H9 (cell line): ENCODE measurements at regions not wholly inside any gene's neighbourhood (a gene's known extent, or its start where the extent isn't known, plus 50 kb on each side); places are given as distances from the start of the nearest gene placed in this dataset.
A peak's percentile ranks its signal among the peaks of the same experiment; 100 is the strongest.

Source experiments
- DNase-seq: peaks from one replicate; pipeline ENCODE4 v3.0.0-alpha.2; 2017
- H2AFZ ChIP-seq: one replicate; pipeline ENCODE4 v1.6.1; 2013; ENCODE audit warnings: mild to moderate bottlenecking, low read length, control low read depth, moderate library complexity
- H2AK5ac ChIP-seq: 2 replicates; pipeline ENCODE4 v1.6.1; 2013; ENCODE audit warnings: low read length, control low read depth, mixed read lengths; ENCODE audit not compliant: insufficient read length
- H2BK120ac ChIP-seq: one replicate; pipeline ENCODE4 v1.6.1; 2013; ENCODE audit warnings: low read depth, mild to moderate bottlenecking, low read length, control low read depth, inconsistent platforms; ENCODE audit not compliant: poor library complexity, severe bottlenecking
- H2BK12ac ChIP-seq: 2 replicates; pipeline ENCODE4 v1.6.1; 2013; ENCODE audit warnings: low read length, control low read depth, mixed read lengths, low read depth; ENCODE audit not compliant: insufficient read length
- H2BK15ac ChIP-seq: 2 replicates; pipeline ENCODE4 v1.6.1; 2013; ENCODE audit warnings: low read depth, low read length, control low read depth
- H2BK20ac ChIP-seq: one replicate; pipeline ENCODE4 v1.6.1; 2013; ENCODE audit warnings: low read depth, mild to moderate bottlenecking, low read length, control low read depth, inconsistent platforms; ENCODE audit not compliant: poor library complexity, severe bottlenecking
- H2BK5ac ChIP-seq: 2 replicates; pipeline ENCODE4 v1.6.1; 2013; ENCODE audit warnings: low read length, control low read depth, mixed read lengths; ENCODE audit not compliant: insufficient read length
- H3K14ac ChIP-seq: 2 replicates; pipeline ENCODE4 v1.6.1; 2013; ENCODE audit warnings: low read length, control low read depth; ENCODE audit not compliant: insufficient read depth
- H3K18ac ChIP-seq: 2 replicates; pipeline ENCODE4 v1.6.1; 2013; ENCODE audit warnings: low read depth, mild to moderate bottlenecking, mixed read lengths, low read length, control low read depth; ENCODE audit not compliant: insufficient read length
- H3K23ac ChIP-seq: 2 replicates; pipeline ENCODE4 v1.6.1; 2013; ENCODE audit warnings: low read length, control low read depth, mixed read lengths, low read depth; ENCODE audit not compliant: insufficient read length
- H3K23me2 ChIP-seq: 2 replicates; pipeline ENCODE4 v1.6.1; 2013; ENCODE audit warnings: low read depth, mild to moderate bottlenecking, mixed read lengths, low read length, control low read depth; ENCODE audit not compliant: insufficient read length, poor library complexity, severe bottlenecking
- H3K27ac ChIP-seq: 2 replicates; pipeline ENCODE4 v1.5.1; 2013; ENCODE audit warnings: low read length, control low read depth, mixed read lengths, low read depth; ENCODE audit not compliant: insufficient read length
- H3K27me3 ChIP-seq: 2 replicates; pipeline ENCODE4 v1.6.1; 2013; ENCODE audit warnings: low read length, control low read depth, inconsistent platforms; ENCODE audit not compliant: insufficient read depth
- H3K4ac ChIP-seq: 2 replicates; pipeline ENCODE4 v1.6.1; 2013; ENCODE audit warnings: low read depth, mild to moderate bottlenecking, control low read depth, inconsistent platforms, low read length, moderate library complexity
- H3K4me1 ChIP-seq: 2 replicates; pipeline ENCODE4 v1.6.1; 2013; ENCODE audit warnings: low read length, control low read depth, inconsistent platforms; ENCODE audit not compliant: insufficient read depth
- H3K4me2 ChIP-seq: 2 replicates; pipeline ENCODE4 v1.6.1; 2013; ENCODE audit warnings: low read length, control low read depth, mixed read lengths; ENCODE audit not compliant: insufficient read length, insufficient read depth
- H3K56ac ChIP-seq: 2 replicates; pipeline ENCODE4 v1.6.1; 2013; ENCODE audit warnings: low read depth, mild to moderate bottlenecking, mixed read lengths, low read length, control low read depth; ENCODE audit not compliant: insufficient read length
- H3K79me1 ChIP-seq: 2 replicates; pipeline ENCODE4 v1.6.1; 2013; ENCODE audit warnings: low read depth, mild to moderate bottlenecking, moderate library complexity, low read length, control low read depth, inconsistent platforms; ENCODE audit not compliant: insufficient read depth, poor library complexity, severe bottlenecking
- H3K79me2 ChIP-seq: 2 replicates; pipeline ENCODE4 v1.6.1; 2013; ENCODE audit warnings: low read length, control low read depth, inconsistent platforms; ENCODE audit not compliant: insufficient read depth
- H3K9ac ChIP-seq: 2 replicates; pipeline ENCODE4 v1.6.1; 2013; ENCODE audit warnings: low read length, control low read depth, mixed read lengths; ENCODE audit not compliant: insufficient read length; ENCODE audit errors: extremely low read depth
- H3K9me3 ChIP-seq: one replicate; pipeline ENCODE4 v1.6.1; 2013; ENCODE audit warnings: low read depth, low read length, inconsistent platforms; ENCODE audit not compliant: control insufficient read depth
- H3T11ph ChIP-seq: one replicate; pipeline ENCODE4 v1.6.1; 2013; ENCODE audit warnings: mild to moderate bottlenecking, low read length, control low read depth, inconsistent platforms
- H4K20me1 ChIP-seq: one replicate; pipeline ENCODE4 v1.6.1; 2013; ENCODE audit not compliant: control insufficient read depth, insufficient read length, insufficient read depth
- H4K5ac ChIP-seq: 2 replicates; pipeline ENCODE4 v1.6.1; 2013; ENCODE audit warnings: low read depth, mild to moderate bottlenecking, mixed read lengths, low read length, control low read depth; ENCODE audit not compliant: insufficient read length
- H4K8ac ChIP-seq: replicated peaks from 2 replicates; pipeline ENCODE4 v1.6.1; 2013; ENCODE audit warnings: low read length, control low read depth, mixed read lengths, low read depth; ENCODE audit not compliant: insufficient read length
- H4K91ac ChIP-seq: 2 replicates; pipeline ENCODE4 v1.6.1; 2013; ENCODE audit warnings: low read depth, mild to moderate bottlenecking, moderate library complexity, mixed read lengths, low read length, control low read depth; ENCODE audit not compliant: insufficient read length
- H3K27ac Mint-ChIP-seq, 3 experiments: 2 replicates in 2 of 3; 3 replicates in 1 of 3; pipeline ENCODE4 v1.8.0; 2020 to 2021; ENCODE audit warnings: mixed read lengths in 3 of 3, mild to moderate bottlenecking in 1 of 3, moderate library complexity in 1 of 3
- H3K27me3 Mint-ChIP-seq: 2 replicates; pipeline ENCODE4 v1.8.0; 2021; ENCODE audit warnings: low read depth, mild to moderate bottlenecking, moderate library complexity, mixed read lengths
- H3K36me3 Mint-ChIP-seq, 3 experiments: 2 replicates in 2 of 3; 3 replicates in 1 of 3; pipeline ENCODE4 v1.8.0; 2020 to 2021; ENCODE audit warnings: low read depth in 3 of 3, mixed read lengths in 3 of 3; ENCODE audit not compliant: insufficient read depth in 1 of 3
- H3K4me1 Mint-ChIP-seq, 2 experiments: 2 replicates each; pipeline ENCODE4 v1.8.0; 2020; ENCODE audit warnings: mixed read lengths in 2 of 2
- H3K4me3 Mint-ChIP-seq, 2 experiments: 2 replicates in 1 of 2; 3 replicates in 1 of 2; pipeline ENCODE4 v1.8.0; 2020 to 2021; ENCODE audit warnings: mild to moderate bottlenecking in 2 of 2, mixed read lengths in 2 of 2, moderate library complexity in 1 of 2
- H3K9me3 Mint-ChIP-seq, 2 experiments: 2 replicates in 1 of 2; 3 replicates in 1 of 2; pipeline ENCODE4 v1.8.0; 2020; ENCODE audit warnings: mild to moderate bottlenecking in 2 of 2, mixed read lengths in 2 of 2, moderate library complexity in 1 of 2
- CTCF ChIP-seq: fragments of 200-600 bp; sonication (generic); conservative IDR thresholded peaks from 3 replicates; pipeline ENCODE4 v1.8.0; 2021; ENCODE audit warnings: antibody characterized with exemption, mild to moderate bottlenecking
- WGBS: extraction: QIAGEN DNeasy Blood & Tissue Kit; methylation state at CpG from one replicate; pipeline ENCODE4 v1.1.7; 2013; ENCODE audit warnings: missing lambda C conversion rate, low lambda C conversion rate, mixed read lengths; ENCODE audit not compliant: insufficient read length; ENCODE audit errors: extremely low coverage; 5-methylcytosine and 5-hydroxymethylcytosine counted together

DNA sequence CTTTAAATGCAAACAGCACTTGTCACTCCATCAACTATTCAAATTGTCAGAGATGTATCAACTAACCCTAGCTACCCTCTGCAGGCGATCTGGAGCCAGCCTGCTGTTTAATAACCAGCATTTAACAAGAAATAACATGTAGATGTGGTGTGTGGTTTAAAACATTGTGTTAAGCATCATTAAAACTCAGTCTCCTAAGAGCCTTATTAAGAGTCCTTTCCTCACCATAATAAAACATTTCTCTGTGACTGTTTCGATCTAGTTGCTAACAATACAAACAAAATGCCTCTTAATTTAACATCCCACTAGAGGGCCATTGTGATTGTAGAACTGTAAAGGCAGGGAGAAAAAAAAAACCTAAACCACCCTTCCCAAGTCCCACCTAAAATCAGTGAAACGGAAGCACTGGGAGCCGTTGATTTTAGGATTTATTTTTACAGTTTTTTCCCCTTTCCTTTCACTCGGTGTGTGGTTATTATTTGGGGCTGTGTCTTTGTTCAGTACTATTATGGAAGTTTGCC lies 708.6 kb downstream of the C4orf33 start:
- Mint-ChIP-seq H3K27me3 (no peaks in the 10 kb centered on the region), H3K4me3 (no peak overlapping the region), H3K36me3 (no peaks in the 10 kb centered on the region; a peak in 1 of 7 replicates), H3K4me1 (peaks cover 7 to 9% of the 10 kb centered on the region in 2 experiments; a peak in 3 of 4 replicates), H3K9me3 (no peaks in the 10 kb centered on the region; a peak in 1 of 5 replicates), H3K27ac (no peak overlapping the region; a peak in 1 of 7 replicates)
- peak; percentile 34; the same call in 1 of the 3 replicates for TF ChIP-seq CTCF
- Histone ChIP-seq H2BK12ac (no peak overlapping the region), H3K4ac (no peak overlapping the region), H3K18ac (no peak overlapping the region), H3K9ac (no peak overlapping the region), H3K56ac (no peak overlapping the region), H3K9me3 (no peaks in the 10 kb centered on the region), H2BK120ac (no peak overlapping the region), H3K23me2 (no peaks in the 10 kb centered on the region), H3T11ph (no peak overlapping the region), H3K79me2 (no peaks in the 10 kb centered on the region), H4K5ac (no peak overlapping the region), H4K91ac (no peak overlapping the region), H3K79me1 (no peaks in the 10 kb centered on the region), H3K23ac (no peak overlapping the region), H2AFZ (peak overlapping the region; percentile 40), H3K27me3 (no peaks in the 10 kb centered on the region), H3K14ac (no peak overlapping the region), H3K27ac (no peak overlapping the region), H4K8ac (no peak overlapping the region), H2BK5ac (no peak overlapping the region), H2BK20ac (no peak overlapping the region), H3K4me1 (no peaks in the 10 kb centered on the region; the same call in 1 of the 2 replicates), H2AK5ac (no peak overlapping the region), H3K4me2 (no peak overlapping the region), H4K20me1 (no peaks in the 10 kb centered on the region), H2BK15ac (no peak overlapping the region)
- no CpG with 5 or more reads among the region's 5 CpGs for WGBS
- no peak for DNase-seq
